ENCODE measurements at regions not wholly inside any gene's neighbourhood (a gene's known extent, or its start where the extent isn't known, plus 50 kb on each side); places are given as distances from the start of the nearest gene placed in this dataset.

DNA sequence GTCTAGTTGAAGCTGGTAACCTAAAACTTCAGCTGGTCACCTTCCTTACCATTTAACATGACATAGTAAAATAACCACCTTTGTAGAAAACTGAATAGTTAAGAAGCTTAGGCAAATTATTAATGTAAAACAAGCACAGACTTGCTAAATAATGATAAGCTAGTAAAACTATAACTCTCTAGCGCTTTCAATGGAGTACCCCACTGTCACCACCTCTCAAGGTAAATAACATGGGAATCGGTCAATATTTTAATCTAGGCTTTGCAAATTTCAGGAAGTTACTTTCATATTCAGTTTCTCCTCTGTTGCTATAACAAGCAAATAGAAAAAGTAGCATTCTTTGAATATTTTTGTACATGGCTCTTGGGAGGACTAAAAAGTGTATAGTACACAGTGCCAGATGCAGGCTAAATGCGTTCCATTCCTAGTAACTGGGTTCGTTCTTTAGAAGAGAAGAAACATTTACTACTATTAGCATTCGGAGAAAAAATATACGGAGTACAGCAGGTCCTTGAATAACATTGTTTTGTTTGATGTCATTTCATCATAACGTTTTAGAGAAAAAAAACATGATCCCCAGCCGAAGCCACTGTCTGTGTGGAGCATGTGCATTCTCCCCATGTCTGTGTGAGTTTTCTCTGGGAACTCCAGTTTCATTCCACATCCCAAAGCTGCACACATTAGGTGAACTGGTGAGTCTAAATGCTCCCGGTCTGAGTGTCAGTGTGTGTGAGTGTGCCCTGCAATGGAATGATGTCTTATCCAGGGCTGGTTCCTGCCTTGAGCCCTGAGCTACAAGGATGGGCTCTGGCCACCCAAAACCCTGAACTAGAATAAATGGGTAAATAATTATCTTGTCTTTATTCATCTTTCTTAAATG is 52.5 kb downstream of the EPRS1 start:
- DNase-seq = no peak

DNA sequence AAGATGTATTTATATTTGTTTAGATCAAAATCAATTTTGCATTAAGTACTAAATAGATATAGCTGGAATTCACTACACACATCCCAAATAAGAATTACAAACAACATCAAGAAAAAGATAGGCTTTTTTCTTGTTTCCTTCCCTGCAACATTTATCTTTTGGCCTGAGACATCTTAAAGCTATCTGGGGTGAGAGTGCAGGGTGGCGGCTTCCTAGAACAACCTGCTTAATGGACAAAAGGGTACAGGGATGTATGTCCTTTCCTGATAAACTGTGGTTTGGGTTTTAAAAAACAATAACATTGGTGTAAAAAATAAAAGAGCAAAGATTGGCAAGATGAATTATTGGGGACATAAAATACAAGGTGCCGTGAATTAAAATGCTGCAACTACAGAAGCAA is 54.4 kb downstream of the EPRS1 start:
- no peak for DNase-seq

DNA sequence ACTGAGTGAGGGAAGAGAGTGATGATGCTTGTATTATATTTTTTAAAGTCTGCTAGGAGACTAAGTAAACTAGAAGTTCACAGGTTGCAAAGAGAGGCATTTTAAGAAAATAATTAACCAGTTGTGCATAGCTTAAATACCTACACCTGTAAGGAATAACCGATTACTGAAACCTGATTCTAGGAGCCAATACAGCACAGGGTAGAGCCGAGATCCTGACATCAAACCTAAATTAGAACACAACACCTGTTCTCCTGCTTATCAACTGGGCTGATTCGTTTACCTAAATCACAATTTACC is 54.8 kb downstream of the EPRS1 start:
- DNase-seq = no peak

DNA sequence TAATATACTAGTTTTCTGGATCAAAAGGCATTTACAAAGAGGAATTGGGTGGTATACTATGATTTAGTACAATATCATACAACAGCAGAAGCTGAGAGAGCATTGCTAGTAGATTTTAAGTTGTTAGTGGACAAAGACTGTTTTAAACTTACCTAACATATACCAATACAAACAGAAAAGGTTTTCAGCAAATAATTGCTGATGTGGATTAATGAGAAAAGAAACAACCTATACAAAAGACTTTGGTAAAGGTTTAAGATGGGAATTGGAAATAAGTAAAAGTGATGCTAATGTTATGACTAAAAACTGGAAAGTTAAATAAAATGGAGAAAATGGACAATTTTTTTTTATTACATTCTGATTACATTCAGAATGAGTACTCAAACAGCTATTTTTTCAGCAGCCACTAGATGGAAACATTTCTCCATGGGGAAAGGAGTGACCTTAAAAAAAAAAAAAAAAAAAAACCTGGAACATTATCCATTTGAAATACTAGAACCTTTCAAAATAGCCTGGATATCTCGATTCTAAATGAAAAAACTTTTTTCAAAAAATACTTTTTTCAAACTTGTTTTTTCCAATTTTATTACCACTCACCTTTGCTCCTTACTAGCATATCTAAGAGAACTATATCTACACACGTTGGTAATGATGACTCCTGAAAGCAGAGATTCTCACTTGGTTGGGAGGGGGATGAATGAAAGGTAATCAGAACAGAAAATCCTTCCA is 55.4 kb downstream of the EPRS1 start:
- DNase-seq = peak; percentile 40

DNA sequence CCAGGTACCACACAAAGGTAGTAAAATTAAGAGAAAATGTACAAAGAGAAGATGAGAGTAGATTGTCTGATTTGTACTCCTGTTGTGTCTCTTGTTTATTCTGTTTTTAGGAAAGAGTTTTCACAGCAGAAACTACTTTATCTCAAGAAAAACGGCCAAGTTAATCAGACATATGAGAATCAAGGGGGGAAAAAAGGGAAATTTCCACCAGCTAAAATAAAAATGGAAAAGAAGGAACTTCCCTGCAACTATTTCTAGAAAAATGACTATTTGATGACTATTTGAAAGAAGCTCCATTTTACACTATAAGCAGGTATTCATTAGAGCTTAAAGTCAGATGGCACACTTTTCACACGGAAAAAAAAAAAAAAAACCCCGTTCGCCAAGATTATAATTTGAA is 56.5 kb downstream of the EPRS1 start:
- no peak for DNase-seq

DNA sequence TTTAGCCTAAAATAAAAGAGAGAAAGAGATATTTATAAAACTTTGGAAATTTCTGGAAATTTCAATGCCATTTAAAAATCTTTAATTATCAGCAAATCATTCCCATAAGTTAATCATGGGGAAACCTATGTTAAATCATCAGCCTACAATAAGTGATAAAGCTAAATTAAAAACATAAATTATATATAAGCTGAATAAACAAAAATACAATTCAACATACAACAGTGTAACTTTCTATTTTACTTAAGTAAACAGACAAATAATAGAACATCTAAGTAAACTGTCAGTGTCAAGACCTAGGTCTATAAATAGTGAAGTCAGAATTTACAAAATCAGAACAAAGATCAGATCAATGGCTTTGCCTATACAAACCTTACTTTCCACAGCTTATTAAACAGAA is 57.5 kb downstream of the EPRS1 start:
- no peak for DNase-seq

DNA sequence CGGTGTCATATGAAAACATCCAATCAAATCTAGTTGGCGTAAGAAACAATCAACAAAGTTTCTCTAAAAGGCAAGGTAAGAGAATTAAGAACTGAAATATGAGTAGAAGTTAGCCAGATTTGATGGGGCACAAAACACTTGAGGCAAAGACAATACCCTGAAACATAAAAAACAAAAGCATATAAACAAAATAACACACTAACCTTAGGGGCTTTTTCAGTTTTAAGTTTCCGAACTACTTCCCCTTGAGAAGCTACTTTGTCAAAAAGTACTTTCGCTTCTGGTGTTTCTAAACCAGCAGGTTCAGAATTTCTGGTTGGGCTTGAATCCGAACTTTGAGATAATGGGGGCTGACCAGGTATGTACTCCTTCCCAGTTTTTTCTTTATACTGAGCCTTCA is 57.9 kb downstream of the EPRS1 start:
- no peak for DNase-seq

DNA sequence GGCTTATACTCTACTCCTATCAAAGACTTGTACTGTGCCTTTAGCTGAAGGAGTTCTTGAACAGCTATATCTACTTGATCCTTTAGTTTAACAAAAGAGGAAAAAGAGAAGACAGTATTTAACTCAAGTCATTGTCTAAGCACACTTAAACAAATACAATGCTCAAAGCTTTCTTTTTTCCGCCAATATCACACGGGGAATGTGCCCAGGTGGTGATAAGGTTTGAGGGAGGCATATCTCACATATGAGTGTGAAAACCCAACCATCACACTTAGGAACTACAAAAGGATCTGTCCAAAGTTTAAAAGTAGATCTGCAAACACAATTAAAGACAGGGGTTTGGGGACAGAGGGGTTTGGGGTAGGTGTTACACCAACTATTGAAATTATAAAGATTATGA is 59.0 kb upstream of the SLC30A10 start:
- no peak for DNase-seq

DNA sequence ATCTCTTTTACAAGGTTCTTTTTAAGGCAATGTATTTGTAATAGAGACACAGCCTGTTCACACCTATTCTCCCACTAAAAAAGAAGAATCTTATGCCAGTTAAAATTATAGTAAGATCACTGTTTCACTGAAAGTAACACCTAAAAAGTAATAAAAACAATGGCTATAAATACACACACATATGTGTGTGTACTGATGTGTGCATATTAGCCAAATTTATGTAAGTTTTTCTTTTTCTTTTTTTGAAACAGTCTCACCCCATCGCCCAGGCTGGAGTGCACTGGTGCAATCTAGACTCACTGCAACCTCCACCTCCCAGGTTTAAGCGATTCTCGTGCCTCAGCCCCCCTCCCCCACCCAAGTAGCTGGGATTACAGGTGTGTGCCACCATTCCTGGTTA is 56.8 kb upstream of the SLC30A10 start:
- DNase-seq = no peak
